Testis (tissue), 2 donors: ENCODE measurements at regions not wholly inside any gene's neighbourhood (a gene's known extent, or its start where the extent isn't known, plus 50 kb on each side); places are given as distances from the start of the nearest gene placed in this dataset.

Experiments used
- CTCF ChIP-seq, 3 experiments: fragments of 450-650 bp in 2 of 3; fragments of 200-600 bp in 1 of 3; sonication (generic) in 1 of 3; IDR thresholded peaks; one replicate each; pipeline ENCODE4 v1.5.1; 2016 to 2019; ENCODE audit warnings: antibody characterized with exemption in 3 of 3, mild to moderate bottlenecking in 2 of 3, moderate library complexity in 1 of 3
- POLR2A ChIP-seq: fragments of 450-650 bp; IDR thresholded peaks from one replicate; pipeline ENCODE4 v1.6.1; 2017; ENCODE audit warnings: antibody characterized with exemption, mild to moderate bottlenecking, moderate library complexity

DNA sequence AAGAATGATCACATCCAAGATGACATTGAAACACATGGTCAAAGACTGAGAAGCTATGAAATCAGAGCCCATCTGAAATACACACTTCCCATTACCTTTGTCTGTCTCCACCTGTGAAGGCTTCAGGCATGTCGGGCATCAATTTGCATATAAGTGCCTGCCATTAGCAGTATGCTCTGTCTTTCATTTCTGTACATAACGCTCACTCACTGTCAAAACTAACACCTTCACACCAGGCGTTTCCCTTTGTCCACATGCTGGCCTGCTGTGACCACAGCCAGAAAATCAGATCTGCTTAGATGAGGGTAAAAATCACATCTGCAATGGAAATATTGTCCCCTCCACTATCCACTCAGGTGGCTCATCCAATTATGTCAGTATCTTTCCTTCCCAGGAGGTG lies 524.8 kb downstream of the TOX3 start:
- no peak for TF ChIP-seq CTCF (IDR thresholded peaks at IDR 0.05)
- TF ChIP-seq POLR2A, result no peak
